ENCODE measurements at regions not wholly inside any gene's neighbourhood (a gene's known extent, or its start where the extent isn't known, plus 50 kb on each side); places are given as distances from the start of the nearest gene placed in this dataset.
"Not testable (repeated sequence)": the region's sequence is repeated elsewhere in the genome, so short reads cannot be mapped to it uniquely, and the experiment has no call there.

GRCh38 chr7:66459783-66460413 is 168.8 kb upstream of the KCTD7 start:
- not testable (repeated sequence) for DNase-seq

- peak; percentile 67 for DNase-seq
Observed at GRCh38 chr7:66460921-66461361, 167.7 kb upstream of the KCTD7 start.

GRCh38 chr7:66461397-66461796 is 167.3 kb upstream of the KCTD7 start:
- not testable (repeated sequence) for DNase-seq

- DNase-seq = not testable (repeated sequence)
Observed at GRCh38 chr7:66462831-66463230, 165.8 kb upstream of the KCTD7 start.

GRCh38 chr7:66464059-66464458 is 164.6 kb upstream of the KCTD7 start:
- no peak for DNase-seq

GRCh38 chr7:66466081-66466600 is 162.5 kb upstream of the KCTD7 start:
- peak; percentile 54 for DNase-seq

- no peak for DNase-seq
Observed at GRCh38 chr7:66467887-66468286, 160.8 kb upstream of the KCTD7 start.

- not testable (repeated sequence) for DNase-seq
Observed at GRCh38 chr7:66473064-66473463, 155.6 kb upstream of the KCTD7 start.

GRCh38 chr7:66474441-66474840 is 154.2 kb upstream of the KCTD7 start:
- no peak for DNase-seq

GRCh38 chr7:66476056-66476455 is 152.6 kb upstream of the KCTD7 start:
- not testable (repeated sequence) for DNase-seq

- DNase-seq = not testable (repeated sequence)
Observed at GRCh38 chr7:66477822-66478397, 150.8 kb upstream of the KCTD7 start.

- DNase-seq = not testable (repeated sequence)
Observed at GRCh38 chr7:66481229-66481628, 147.5 kb upstream of the KCTD7 start.

- DNase-seq = not testable (repeated sequence)
Observed at GRCh38 chr7:66489065-66489464, 139.6 kb upstream of the KCTD7 start.

GRCh38 chr7:66489741-66490140 is 138.9 kb upstream of the KCTD7 start:
- DNase-seq = not testable (repeated sequence)

GRCh38 chr7:66490979-66491378 is 137.7 kb upstream of the KCTD7 start:
- not testable (repeated sequence) for DNase-seq

- not testable (repeated sequence) for DNase-seq
Observed at GRCh38 chr7:66492405-66492804, 136.3 kb upstream of the KCTD7 start.

- peak; percentile 100 for DNase-seq
Observed at GRCh38 chr7:66493235-66494205, 135.2 kb upstream of the KCTD7 start.

GRCh38 chr7:66497346-66497745 is 131.3 kb upstream of the KCTD7 start:
- DNase-seq = no peak

- DNase-seq = peak; percentile 68
Observed at GRCh38 chr7:66500087-66500486, 128.6 kb upstream of the KCTD7 start.

- DNase-seq = no peak
Observed at GRCh38 chr7:66502230-66503035, 126.2 kb upstream of the KCTD7 start.

- no peak for DNase-seq
Observed at GRCh38 chr7:66503036-66503370, 125.7 kb upstream of the KCTD7 start.

GRCh38 chr7:66503551-66504031 is 125.1 kb upstream of the KCTD7 start:
- DNase-seq = no peak
